Suppressor macrophage (primary cell): ENCODE measurements at regions not wholly inside any gene's neighbourhood (a gene's known extent, or its start where the extent isn't known, plus 50 kb on each side); places are given as distances from the start of the nearest gene placed in this dataset.
"Not testable (repeated sequence)": the region's sequence is repeated elsewhere in the genome, so short reads cannot be mapped to it uniquely, and the experiment has no call there.

Source experiments
- DNase-seq, 4 experiments: peaks; one replicate each; pipeline ENCODE4 v3.0.0-alpha.2; 2020 to 2022

DNA sequence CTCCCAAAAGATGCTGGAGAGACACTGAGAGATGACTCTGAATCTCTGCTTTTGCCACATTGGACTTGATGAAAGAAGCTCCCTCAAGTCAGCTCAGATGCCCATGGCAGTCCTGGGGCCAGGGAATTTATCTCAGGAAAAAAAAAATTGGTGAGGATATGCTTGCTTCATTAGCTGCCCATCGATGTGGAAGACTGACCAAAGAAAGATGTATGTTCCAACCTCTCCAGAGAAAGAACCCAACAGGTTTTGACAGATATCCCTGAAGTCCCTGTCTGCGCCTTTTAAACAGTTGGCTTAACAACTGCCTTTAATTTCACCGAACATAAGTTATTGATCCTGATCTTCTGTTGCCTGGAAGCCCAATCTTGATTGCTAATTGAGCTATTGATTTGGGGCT, 137.4 kb downstream of the TMEM114 start:
- DNase-seq = no peak

DNA sequence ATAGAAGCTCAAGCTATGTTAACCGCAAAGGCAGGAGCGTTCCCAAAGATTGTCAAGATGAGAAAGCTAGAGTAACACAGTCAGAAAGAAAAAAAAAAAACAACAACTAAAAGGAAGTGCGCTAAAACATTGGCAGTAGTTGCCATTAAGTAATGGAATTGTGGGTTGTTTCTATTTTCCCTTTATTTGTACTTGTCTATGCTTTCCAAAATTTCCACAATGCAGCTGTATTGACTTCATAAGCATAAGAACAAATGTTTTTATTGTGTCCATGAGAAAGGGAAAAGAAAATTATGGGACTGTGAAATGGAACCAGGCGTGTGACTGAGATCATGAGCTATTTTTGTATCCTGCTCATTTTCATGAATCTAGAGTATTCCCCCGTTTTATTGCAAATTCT, 153.4 kb downstream of the TMEM114 start:
- DNase-seq = no peak

- no peak for DNase-seq
Observed at GRCh38 chr16:8431783-8432182, 158.5 kb downstream of the TMEM114 start.

DNA sequence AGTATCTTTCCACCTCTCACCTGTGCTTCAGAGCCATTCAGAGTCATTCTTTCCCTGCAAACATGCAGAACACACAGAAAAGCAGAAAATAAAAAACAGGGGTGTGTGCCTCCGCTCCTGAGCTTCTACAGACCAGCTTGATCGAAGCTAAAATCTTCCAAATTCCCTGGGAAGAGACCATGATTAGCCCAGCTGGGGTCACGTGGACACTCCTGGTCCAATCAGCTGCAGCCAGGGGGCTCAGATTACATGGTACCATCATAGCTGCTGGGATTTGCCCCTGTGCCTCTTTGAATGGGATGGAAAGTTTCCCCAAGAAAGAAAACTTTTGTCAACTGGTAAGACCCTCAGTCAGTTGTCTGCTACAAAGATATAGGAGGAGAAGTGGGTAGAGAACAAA, 159.9 kb downstream of the TMEM114 start:
- DNase-seq = no peak

DNA sequence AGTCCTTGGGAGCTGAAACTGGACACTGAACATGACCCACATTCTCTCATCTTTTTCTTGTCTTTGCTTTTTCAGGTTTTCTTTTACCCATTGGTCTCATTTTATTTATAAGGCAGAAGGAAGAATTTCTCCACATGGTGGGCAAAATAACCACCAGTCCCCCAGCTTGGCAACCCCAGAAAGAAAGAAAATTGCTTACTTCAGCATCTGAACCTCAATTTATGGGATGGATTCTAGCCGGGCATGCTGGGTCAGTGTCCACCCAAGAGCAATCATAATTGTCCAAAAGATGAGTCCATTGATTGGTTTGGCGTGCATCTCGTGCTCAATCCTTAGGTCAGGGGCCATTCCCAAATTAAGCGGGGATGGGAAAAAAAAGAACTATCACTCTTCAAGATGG, 163.7 kb downstream of the TMEM114 start:
- no peak for DNase-seq

- DNase-seq = no peak
Observed at GRCh38 chr16:8417145-8417544, 173.2 kb downstream of the TMEM114 start.

- no peak for DNase-seq
Observed at GRCh38 chr16:8408855-8409567, 181.3 kb downstream of the TMEM114 start.

GRCh38 chr16:8407351-8407750, 183.0 kb downstream of the TMEM114 start:
- DNase-seq = no peak

GRCh38 chr16:8403978-8404749, 186.1 kb downstream of the TMEM114 start:
- no peak for DNase-seq

DNA sequence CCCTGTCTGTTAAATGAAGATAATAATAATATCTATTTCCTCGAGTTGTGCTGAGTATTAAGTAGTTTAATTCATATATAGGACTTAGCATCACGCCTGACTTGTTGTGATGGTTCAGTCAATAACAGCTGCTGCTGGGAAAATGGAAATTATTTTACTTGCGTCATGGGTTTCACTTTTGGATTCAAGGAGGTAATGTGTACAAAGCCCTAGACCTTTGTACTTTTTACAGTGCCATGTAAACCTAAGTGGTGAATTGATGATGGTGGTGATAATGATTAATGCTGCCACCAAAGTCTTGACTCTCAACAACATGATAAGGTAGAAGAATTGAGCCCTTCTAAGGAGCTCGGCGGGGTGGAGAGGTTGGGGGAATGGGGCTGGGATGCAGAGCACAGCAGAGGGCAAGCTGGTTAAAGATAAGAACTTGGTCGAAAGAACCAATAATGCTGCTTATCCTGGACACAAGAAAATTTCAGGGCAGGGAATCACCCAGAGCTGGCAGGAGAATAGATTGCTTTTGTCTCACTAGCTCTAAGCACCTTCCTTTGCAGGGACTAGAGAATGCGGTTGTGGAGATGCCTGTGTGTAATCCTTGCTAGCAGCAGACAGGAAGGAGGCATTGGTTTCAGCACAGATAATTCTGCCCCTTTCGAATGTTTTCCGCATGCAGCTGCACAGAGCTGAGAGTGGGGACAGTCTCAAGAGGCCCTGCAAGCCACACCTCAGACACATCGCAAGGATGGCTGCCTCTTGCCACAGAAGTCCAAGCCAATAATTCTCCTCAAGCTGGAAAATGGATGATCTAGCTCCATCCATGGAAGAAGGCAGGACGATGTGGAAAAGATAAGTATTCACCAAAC, 187.1 kb downstream of the TMEM114 start:
- DNase-seq = no peak

DNA sequence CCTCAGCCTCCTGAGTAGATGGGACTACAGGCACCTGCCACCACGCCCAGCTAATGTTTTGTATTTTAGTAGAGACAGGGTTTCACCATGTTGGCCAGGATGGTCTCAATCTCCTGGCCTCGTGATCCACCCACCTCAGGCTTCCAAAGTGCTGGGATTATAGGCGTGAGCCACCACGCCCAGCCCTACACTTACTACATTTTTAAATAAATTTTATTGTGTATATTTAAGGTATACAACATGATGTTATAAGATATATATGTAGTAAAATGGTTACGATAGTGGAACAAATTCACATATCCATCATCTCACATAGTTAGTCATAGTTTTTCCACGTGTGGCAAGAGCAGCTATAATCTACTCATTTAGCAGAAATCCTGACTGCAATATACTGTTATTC, 189.6 kb downstream of the TMEM114 start:
- DNase-seq = not testable (repeated sequence)

GRCh38 chr16:8398548-8398947, 191.8 kb downstream of the TMEM114 start:
- DNase-seq = no peak

- no peak for DNase-seq
Observed at GRCh38 chr16:8397223-8397622, 193.1 kb downstream of the TMEM114 start.

DNA sequence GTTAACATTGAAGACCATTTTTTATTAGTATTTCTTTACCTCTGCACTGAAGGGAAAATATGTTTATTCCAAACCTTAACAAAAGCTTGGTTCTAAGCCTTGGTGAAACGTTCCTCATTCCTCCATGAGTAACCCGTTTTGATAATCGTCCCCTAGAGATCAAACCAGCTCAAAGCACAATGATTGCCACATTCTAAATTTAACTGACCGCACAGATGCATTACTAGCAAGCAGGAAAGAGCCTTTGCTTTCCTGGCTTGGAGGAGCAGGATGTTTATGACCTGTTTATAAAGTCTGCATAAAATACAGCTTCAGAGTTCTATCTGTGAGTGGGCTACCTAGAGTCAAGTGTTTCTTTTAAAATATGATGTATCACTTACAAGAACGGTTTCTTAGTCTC, 193.8 kb downstream of the TMEM114 start:
- no peak for DNase-seq

DNA sequence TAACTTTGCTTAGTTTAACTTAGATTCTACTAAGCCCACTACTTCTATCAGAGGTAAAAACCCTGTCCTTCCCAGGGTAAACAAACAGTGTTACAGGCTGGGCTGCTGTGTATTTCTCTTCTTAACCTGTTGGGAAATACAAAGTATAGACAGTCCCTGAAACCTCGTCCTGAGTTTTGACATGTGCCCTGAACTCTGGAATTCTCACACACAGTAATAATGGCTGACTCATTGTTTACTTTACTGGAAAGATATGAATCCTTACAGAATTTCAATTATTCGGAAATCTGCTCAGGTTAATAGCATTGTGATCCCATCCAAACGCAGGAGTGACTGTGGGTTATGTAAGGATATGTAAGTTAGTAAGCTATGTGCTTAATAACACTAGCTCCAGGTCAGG, 199.1 kb downstream of the TMEM114 start:
- no peak for DNase-seq

DNA sequence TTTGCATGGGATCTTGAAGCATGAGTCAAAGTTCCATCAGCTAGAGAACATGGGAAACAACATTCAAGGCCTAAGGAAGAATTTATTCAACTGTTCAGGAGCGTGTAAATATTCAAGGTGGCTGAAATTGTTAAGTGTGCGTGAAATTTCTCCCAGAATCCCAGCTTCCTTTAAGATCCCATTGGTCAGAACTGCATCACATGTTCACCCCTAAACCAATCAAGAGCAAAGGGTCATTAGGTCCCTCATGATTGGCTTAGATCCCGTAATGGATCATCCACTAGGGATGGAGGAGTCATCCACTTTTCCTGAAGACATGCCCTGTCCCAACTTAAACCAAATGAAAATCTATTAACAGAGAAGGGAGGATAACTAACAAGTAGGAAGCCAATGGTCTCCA, 201.6 kb downstream of the TMEM114 start:
- no peak for DNase-seq

DNA sequence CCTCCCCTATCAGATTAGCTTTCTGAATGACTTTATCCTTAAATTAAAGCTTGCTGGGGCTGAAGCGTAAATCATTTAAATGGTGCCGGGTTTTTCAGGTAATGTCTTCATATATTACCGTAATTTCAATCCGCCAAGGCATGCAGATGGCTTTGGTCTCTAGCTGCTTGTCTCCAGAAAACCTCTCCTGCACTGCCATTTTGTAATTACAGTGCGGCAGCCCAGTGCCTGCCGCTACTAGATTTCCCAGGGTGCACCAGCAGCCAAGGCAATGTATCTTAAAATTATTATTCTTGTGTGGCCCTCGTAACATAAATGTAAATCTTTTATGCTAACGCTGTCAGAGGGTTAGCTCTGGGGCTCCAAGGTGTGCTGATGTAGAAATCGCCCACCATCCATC, 208.5 kb downstream of the TMEM114 start:
- no peak for DNase-seq

- DNase-seq = no peak
Observed at GRCh38 chr16:8380311-8380710, 210.0 kb downstream of the TMEM114 start.

GRCh38 chr16:8377864-8378263, 212.4 kb downstream of the TMEM114 start:
- no peak for DNase-seq

DNA sequence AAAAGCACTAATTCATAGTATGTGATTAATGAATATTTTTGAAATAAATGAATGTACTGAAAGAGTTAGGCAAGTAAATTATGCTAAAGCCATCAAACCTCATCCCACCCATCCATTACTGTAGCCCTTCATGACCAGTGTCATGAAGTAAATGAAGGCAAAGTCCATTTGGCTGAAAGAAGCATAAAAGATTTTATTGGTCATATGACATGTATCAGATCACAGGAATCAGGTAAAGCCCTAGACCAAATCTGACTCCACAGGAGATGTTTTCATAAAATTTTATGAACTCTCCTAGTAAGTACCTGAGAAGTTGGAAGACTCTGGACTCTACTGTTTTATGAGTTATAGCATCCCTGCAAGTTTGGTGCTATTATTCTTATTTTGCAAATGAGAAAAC, 213.5 kb downstream of the TMEM114 start:
- no peak for DNase-seq

- peak in 2 of 4 experiments; percentile 2 to 3 for DNase-seq
Observed at GRCh38 chr16:8376430-8376829, 213.9 kb downstream of the TMEM114 start.

GRCh38 chr16:8375232-8375587, 215.1 kb downstream of the TMEM114 start:
- no peak for DNase-seq

DNA sequence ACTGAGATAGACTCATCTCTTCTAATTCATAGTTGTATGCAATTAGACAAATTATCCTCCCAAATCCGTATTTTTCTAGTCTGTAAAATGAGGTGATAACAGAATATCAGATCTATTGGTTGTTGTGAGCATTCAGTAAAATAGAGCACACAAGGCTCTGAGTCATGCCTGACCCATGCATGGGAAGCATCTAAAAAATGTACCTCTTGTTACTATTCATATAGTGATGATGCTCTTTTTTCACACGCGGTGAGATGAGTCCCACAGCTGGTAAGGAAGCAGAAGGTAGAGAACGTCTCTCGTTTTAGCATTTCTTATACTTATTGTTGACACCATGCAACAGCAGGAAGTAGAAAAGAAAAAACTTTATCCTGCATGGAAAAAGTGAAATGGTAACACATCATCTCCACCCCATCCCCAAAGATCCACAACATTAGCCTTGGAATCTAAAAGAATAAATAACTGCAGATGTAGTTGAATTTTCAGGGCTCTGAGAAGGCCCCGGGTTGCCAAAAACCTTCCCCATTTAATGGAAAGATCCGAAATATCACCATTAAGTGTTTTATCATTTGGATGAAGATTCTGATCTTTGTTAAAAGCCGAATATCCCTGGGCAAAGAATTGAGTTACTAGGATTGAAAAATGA, 215.6 kb downstream of the TMEM114 start:
- no peak for DNase-seq
